Gastroesophageal sphincter (tissue), 4 donors: ENCODE measurements at regions not wholly inside any gene's neighbourhood (a gene's known extent, or its start where the extent isn't known, plus 50 kb on each side); places are given as distances from the start of the nearest gene placed in this dataset.

ENCODE experiments used
- ATAC-seq: fragments of 150-250 bp; one replicate; pipeline ENCODE4 v1.9.1; 2016; ENCODE audit warnings: mild to moderate bottlenecking, moderate library complexity
- H3K27ac ChIP-seq, 4 donors: fragments of 200-600 bp; sonication (generic) in 3 of 4; 1 replicate in 3 of 4; 2 replicates in 1 of 4; pipeline ENCODE4 v1.5.1; 2016 to 2019
- H3K27me3 ChIP-seq: fragments of 200-600 bp; sonication (generic); one replicate; pipeline ENCODE4 v1.5.1; 2019
- H3K36me3 ChIP-seq, 2 donors: fragments of 200-600 bp; sonication (generic); one replicate each; pipeline ENCODE4 v1.5.1; 2019; ENCODE audit warnings: control low read depth in 1 of 2
- H3K4me1 ChIP-seq, 3 donors: fragments of 200-600 bp; sonication (generic); 1 replicate in 2 of 3; 2 replicates in 1 of 3; pipeline ENCODE4 v1.5.1; 2016 to 2019; ENCODE audit warnings: control low read depth in 2 of 3
- H3K4me3 ChIP-seq, 2 donors: fragments of 200-600 bp; sonication (generic); one replicate each; pipeline ENCODE4 v1.5.1; 2019; ENCODE audit warnings: mild to moderate bottlenecking in 1 of 2, moderate library complexity in 1 of 2
- H3K9me3 ChIP-seq, 3 donors: fragments of 200-600 bp; sonication (generic); one replicate each; pipeline ENCODE4 v1.5.1; 2017 to 2019; ENCODE audit warnings: control low read depth in 2 of 3
- EP300 ChIP-seq: sonication (generic); formaldehyde crosslinking; IDR thresholded peaks from one replicate; pipeline ENCODE4 v1.6.1; 2017; ENCODE audit warnings: antibody characterized with exemption, mild to moderate bottlenecking
- POLR2A ChIP-seq, 2 donors: fragments of 450-650 bp; IDR thresholded peaks; one replicate each; pipeline ENCODE4 v1.6.1; 2017; ENCODE audit warnings: antibody characterized with exemption in 2 of 2, mild to moderate bottlenecking in 2 of 2, moderate library complexity in 1 of 2
- POLR2AphosphoS5 ChIP-seq: sonication (generic); formaldehyde crosslinking; IDR thresholded peaks from one replicate; pipeline ENCODE4 v1.6.1; 2017; ENCODE audit warnings: antibody characterized with exemption
- WGBS, 2 donors: methylation state at CpG; one replicate each; pipeline ENCODE4 v1.1.5; 2018; ENCODE audit warnings: low coverage in 1 of 2; 5-methylcytosine and 5-hydroxymethylcytosine counted together
- TF ChIP-seq, protein P1 (sequence below), 4 experiments: fragments of 200-600 bp in 2 of 4; fragments of 450-650 bp in 2 of 4; sonication (generic) in 1 of 4; IDR thresholded peaks; one replicate each; pipeline ENCODE4 v1.5.1; 2017 to 2019; ENCODE audit warnings: antibody characterized with exemption in 4 of 4, mild to moderate bottlenecking in 2 of 4, moderate library complexity in 2 of 4

DNA sequence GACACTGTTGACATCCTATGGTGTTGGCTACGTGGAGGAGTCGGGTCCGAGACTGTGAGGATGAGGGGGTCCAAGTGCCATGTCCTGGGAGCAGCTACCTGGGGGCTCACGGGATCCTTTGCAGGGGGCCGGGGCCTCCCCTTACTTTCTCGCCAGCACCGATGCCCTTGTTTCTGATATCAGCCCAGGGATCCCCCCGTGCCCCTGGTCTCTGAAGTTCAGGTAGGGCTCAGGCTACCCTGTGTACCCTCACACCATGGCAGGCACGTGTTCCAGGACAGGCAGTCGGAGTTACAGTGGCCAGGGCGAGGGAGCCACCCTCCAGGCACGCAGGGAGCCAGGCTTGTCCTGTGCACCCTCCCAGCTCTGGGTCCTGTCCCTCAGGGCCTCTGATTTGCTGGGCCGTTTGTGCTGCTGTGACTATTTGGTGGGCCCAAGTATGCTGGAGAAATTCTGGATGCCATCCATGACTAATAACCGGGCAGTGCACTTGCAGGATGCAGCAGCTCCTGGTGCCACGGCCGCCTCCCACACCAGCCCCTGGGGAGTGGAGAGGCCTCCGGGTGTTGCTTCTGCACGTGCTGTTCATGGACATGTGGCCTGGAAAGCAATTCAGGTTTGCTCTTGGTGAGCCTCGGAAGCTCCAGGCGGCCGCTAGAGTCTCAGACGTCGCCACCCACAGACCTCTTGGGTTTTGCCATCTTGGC is 93.1 kb upstream of the SFSWAP start:
- peaks cover 75% of the 10 kb centered on the region for H3K27me3 ChIP-seq
- no peaks in the 10 kb centered on the region for H3K4me1 ChIP-seq
- no peak for TF ChIP-seq POLR2A (IDR thresholded peaks at IDR 0.05)
- TF ChIP-seq EP300 = no peak
- TF ChIP-seq POLR2AphosphoS5 = no peak
- TF ChIP-seq, protein P1, sequence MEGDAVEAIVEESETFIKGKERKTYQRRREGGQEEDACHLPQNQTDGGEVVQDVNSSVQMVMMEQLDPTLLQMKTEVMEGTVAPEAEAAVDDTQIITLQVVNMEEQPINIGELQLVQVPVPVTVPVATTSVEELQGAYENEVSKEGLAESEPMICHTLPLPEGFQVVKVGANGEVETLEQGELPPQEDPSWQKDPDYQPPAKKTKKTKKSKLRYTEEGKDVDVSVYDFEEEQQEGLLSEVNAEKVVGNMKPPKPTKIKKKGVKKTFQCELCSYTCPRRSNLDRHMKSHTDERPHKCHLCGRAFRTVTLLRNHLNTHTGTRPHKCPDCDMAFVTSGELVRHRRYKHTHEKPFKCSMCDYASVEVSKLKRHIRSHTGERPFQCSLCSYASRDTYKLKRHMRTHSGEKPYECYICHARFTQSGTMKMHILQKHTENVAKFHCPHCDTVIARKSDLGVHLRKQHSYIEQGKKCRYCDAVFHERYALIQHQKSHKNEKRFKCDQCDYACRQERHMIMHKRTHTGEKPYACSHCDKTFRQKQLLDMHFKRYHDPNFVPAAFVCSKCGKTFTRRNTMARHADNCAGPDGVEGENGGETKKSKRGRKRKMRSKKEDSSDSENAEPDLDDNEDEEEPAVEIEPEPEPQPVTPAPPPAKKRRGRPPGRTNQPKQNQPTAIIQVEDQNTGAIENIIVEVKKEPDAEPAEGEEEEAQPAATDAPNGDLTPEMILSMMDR (IDR thresholded peaks at IDR 0.05) = no peak
- H3K36me3 ChIP-seq = no peaks in the 10 kb centered on the region
- H3K27ac ChIP-seq = no peak overlapping the region
- 60% methylated on average over 2 of the region's 23 CpGs; no CpG with 5 or more reads in 1 of the 2 donors for WGBS, 2 donors
- H3K4me3 ChIP-seq = no peak overlapping the region
- H3K9me3 ChIP-seq = no peaks in the 10 kb centered on the region
- ATAC-seq = no peak

DNA sequence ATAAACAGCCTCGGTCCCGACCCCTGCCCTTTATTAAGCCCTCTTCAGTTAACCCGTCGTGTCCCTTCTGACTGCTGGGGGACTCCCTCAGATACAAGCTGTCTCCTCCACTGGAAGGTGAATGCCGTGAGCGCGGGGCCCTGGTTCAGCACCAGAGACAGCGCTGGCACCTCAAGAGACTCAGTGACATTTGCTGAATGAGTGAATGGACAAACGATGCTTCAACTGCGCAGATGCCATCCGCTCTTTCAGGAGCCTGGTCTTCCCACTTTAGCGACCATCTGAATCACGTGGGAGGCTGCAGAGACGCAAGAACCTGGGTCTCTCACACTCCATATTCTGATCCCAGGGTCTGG is 92.6 kb upstream of the SFSWAP start:
- Histone ChIP-seq H3K4me3 (no peak overlapping the region), H3K27me3 (peaks cover 73% of the 10 kb centered on the region), H3K36me3 (no peaks in the 10 kb centered on the region), H3K9me3 (no peaks in the 10 kb centered on the region), H3K27ac (no peak overlapping the region), H3K4me1 (no peaks in the 10 kb centered on the region)
- WGBS, 2 donors = 11% methylated on average over 3 of the region's 14 CpGs; no CpG with 5 or more reads in 1 of the 2 donors
- no peak for TF ChIP-seq POLR2A (IDR thresholded peaks at IDR 0.05)
- TF ChIP-seq POLR2AphosphoS5 = no peak
- TF ChIP-seq, protein P1 (IDR thresholded peaks at IDR 0.05) = no peak
- TF ChIP-seq EP300 = no peak
- no peak for ATAC-seq

DNA sequence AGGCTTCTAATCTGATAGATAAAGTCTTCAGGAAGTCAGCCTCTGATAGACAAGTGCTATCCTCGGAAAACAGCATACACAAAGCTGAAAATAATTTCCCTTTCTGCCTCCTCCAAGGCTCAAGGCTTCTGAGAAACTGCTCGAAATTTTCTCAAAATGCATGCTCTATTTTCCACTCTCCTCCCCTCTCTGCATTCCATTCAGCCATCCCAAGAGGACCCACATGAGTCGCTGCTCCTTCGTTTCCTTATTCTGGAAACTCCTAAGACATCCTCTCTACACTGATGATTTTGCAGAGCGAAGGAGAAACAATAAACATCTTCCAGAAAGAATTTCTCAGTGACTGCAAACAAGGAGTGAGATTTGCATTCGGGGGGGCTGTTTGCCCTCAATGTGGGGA is 92.2 kb upstream of the SFSWAP start:
- 38 to 41% methylated on average over 4 to 5 of the region's 6 CpGs for WGBS, 2 donors
- H3K4me1 ChIP-seq = no peaks in the 10 kb centered on the region
- ATAC-seq = no peak
- no peaks in the 10 kb centered on the region for H3K9me3 ChIP-seq
- H3K27me3 ChIP-seq = peaks cover 73% of the 10 kb centered on the region
- H3K4me3 ChIP-seq = no peak overlapping the region
- no peak overlapping the region for H3K27ac ChIP-seq
- no peaks in the 10 kb centered on the region for H3K36me3 ChIP-seq
- TF ChIP-seq POLR2A (IDR thresholded peaks at IDR 0.05) = no peak
- TF ChIP-seq, protein P1 (IDR thresholded peaks at IDR 0.05) = no peak
- TF ChIP-seq POLR2AphosphoS5 = no peak
- no peak for TF ChIP-seq EP300

DNA sequence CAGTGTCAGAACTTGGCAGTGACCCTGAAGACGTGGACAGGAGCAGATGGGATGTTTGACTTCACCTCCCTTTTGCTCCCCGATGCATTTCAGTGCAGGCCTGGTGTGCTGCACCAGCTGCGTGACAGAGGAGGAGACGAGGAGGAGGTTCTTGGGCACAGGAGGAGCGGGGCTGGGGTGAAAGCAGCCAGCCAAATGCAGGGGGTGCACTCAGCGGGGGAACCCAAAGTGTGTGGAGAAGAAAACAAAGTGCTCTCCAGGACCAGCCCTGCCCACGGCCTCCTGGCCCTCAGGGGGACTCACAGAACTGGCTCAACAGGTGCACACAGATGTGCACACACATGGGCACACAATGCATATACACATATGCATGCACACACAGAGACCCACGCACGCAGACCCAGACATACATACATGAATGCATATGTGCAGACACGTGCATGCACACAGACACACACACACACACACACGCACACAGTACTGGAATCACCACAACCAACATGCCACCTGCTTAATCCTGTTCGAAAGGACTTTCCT is 91.7 kb upstream of the SFSWAP start:
- 50 to 66% methylated on average over 1 to 7 of the region's 12 CpGs for WGBS, 2 donors
- Histone ChIP-seq H3K9me3 (no peaks in the 10 kb centered on the region), H3K4me3 (no peak overlapping the region), H3K27ac (no peak overlapping the region), H3K36me3 (no peaks in the 10 kb centered on the region), H3K27me3 (peaks cover 73% of the 10 kb centered on the region), H3K4me1 (peaks cover 0 to under 1% (median 0%) of the 10 kb centered on the region in 3 donors)
- no peak for ATAC-seq
- no peak for TF ChIP-seq POLR2AphosphoS5
- TF ChIP-seq, protein P1 (IDR thresholded peaks at IDR 0.05) = no peak
- TF ChIP-seq POLR2A (IDR thresholded peaks at IDR 0.05) = no peak
- TF ChIP-seq EP300 = no peak
